Stimulated activated CD4-positive, alpha-beta T cell treated with anti-CD3 and anti-CD28 coated beads, Interleukin-15, amount 100 ng/mL, for 48 hours (primary cell): ENCODE measurements at regions not wholly inside any gene's neighbourhood (a gene's known extent, or its start where the extent isn't known, plus 50 kb on each side); places are given as distances from the start of the nearest gene placed in this dataset.

Experiments
- DNase-seq, 2 donors: peaks; one replicate each; pipeline ENCODE4 v3.0.0-alpha.2; 2020; ENCODE audit warnings: low read depth in 2 of 2

GRCh38 chr4:27506401-27506800, 645.8 kb downstream of the STIM2 start:
- no peak for DNase-seq

- DNase-seq, result no peak
Measured at GRCh38 chr4:27514711-27515110, 654.1 kb downstream of the STIM2 start.

GRCh38 chr4:27515140-27515539, 654.5 kb downstream of the STIM2 start:
- DNase-seq, result no peak

GRCh38 chr4:27518876-27519275, 658.2 kb downstream of the STIM2 start:
- no peak for DNase-seq

GRCh38 chr4:27524224-27524623, 663.6 kb downstream of the STIM2 start:
- no peak for DNase-seq

- DNase-seq, result no peak
Measured at GRCh38 chr4:27534488-27534887, 673.8 kb downstream of the STIM2 start.

- DNase-seq, result no peak
Measured at GRCh38 chr4:27568236-27568951, 707.8 kb downstream of the STIM2 start.

GRCh38 chr4:27568952-27569319, 708.3 kb downstream of the STIM2 start:
- DNase-seq, result no peak

- DNase-seq, result no peak
Measured at GRCh38 chr4:27574743-27575142, 714.1 kb downstream of the STIM2 start.

- DNase-seq, result no peak
Measured at GRCh38 chr4:27577951-27578350, 717.3 kb downstream of the STIM2 start.

- no peak for DNase-seq
Measured at GRCh38 chr4:27592738-27593137, 732.1 kb downstream of the STIM2 start.

GRCh38 chr4:27594922-27595321, 734.3 kb downstream of the STIM2 start:
- DNase-seq, result no peak

- no peak for DNase-seq
Measured at GRCh38 chr4:27595571-27596360, 735.1 kb downstream of the STIM2 start.

GRCh38 chr4:27602172-27602571, 741.5 kb downstream of the STIM2 start:
- no peak for DNase-seq

GRCh38 chr4:27604692-27605091, 744.1 kb downstream of the STIM2 start:
- no peak for DNase-seq

- DNase-seq, result no peak
Measured at GRCh38 chr4:27616166-27616565, 755.5 kb downstream of the STIM2 start.

GRCh38 chr4:27619435-27619834, 758.8 kb downstream of the STIM2 start:
- no peak for DNase-seq

- no peak for DNase-seq
Measured at GRCh38 chr4:27620886-27621285, 760.2 kb downstream of the STIM2 start.

- no peak for DNase-seq
Measured at GRCh38 chr4:27624749-27625148, 764.1 kb downstream of the STIM2 start.

- DNase-seq, result no peak
Measured at GRCh38 chr4:27628609-27629008, 768.0 kb downstream of the STIM2 start.

- DNase-seq, result no peak
Measured at GRCh38 chr4:27629532-27630225, 769.0 kb downstream of the STIM2 start.
